Nephron progenitor cell (in vitro differentiated cells): ENCODE measurements at regions not wholly inside any gene's neighbourhood (a gene's known extent, or its start where the extent isn't known, plus 50 kb on each side); places are given as distances from the start of the nearest gene placed in this dataset.
A peak's percentile ranks its signal among the peaks of the same experiment; 100 is the strongest.

Experiments used
- DNase-seq: peaks from one replicate; pipeline ENCODE4 v3.0.0; 2021
- H3K27ac Mint-ChIP-seq: 2 replicates; pipeline ENCODE4 v1.8.0; 2021; ENCODE audit warnings: mild to moderate bottlenecking, moderate library complexity, mixed read lengths
- H3K27me3 Mint-ChIP-seq: 2 replicates; pipeline ENCODE4 v1.8.0; 2021; ENCODE audit warnings: mild to moderate bottlenecking, low read depth, mixed read lengths; ENCODE audit not compliant: poor library complexity
- H3K36me3 Mint-ChIP-seq: 2 replicates; pipeline ENCODE4 v1.8.0; 2021; ENCODE audit warnings: low read depth, mixed read lengths
- H3K4me1 Mint-ChIP-seq: 2 replicates; pipeline ENCODE4 v1.8.0; 2021; ENCODE audit warnings: mixed read lengths
- H3K4me3 Mint-ChIP-seq: 2 replicates; pipeline ENCODE4 v1.8.0; 2021; ENCODE audit warnings: mild to moderate bottlenecking, moderate library complexity, mixed read lengths
- H3K9me3 Mint-ChIP-seq: 2 replicates; pipeline ENCODE4 v1.8.0; 2021; ENCODE audit warnings: mild to moderate bottlenecking, moderate library complexity, mixed read lengths
- CTCF ChIP-seq: fragments of 200-600 bp; sonication (generic); IDR thresholded peaks from 2 replicates; pipeline ENCODE4 v1.5.0; 2021; ENCODE audit warnings: antibody characterized with exemption

DNA sequence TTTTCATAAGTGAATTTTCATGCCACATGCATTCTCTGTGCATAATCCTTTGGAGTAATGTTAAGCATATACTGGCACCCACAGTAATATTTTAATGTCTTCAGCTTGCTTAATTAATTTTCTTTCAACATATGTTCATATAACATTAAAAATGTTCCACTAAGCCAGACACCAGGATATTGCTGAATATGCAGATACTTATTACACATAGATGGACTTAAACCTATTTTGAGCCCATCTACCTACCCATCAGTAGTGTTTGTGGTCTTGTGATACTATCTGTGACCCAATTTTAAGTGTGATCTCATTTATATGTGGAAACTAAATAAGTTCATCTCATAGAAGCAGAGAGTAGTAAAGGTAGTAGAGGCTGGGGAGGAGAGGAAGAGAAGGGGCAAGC lies 379.5 kb upstream of the JAG1 start:
- Mint-ChIP-seq H3K4me3 (peak overlapping the region; percentile 17), H3K27ac (no peak overlapping the region)

DNA sequence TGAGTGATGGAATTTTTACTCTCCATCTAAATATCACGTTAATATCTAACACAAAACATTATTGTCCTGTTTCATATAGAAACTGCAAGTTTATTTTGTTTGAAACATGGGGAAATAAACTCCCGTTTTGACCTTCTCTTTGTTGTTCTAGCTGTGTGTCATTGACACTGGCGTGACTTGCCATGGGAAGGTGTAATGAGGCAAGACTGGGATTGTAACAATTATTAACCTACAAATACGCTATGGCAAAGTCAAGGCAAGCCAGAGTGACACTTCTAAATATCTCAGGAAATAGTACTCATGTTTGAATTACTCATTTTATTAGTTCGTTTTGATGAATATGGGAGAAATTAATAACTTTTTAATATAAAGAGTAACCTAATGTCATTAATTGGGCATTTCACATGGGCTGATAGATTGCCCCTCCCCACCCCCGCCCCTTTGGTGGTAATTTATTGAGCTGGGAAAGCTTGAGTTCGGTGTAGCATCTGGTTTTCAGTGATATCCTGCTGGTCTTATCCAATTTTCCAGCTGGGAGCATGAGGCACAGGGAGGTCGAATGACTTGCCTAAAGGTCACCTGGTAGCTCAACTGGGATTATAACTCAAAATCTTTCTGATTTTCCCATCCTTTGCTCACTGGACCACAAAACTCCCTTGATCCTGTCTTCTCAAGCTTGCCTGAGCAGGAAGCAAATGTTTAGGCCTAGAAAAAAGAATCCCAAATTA lies 380.6 kb upstream of the JAG1 start:
- peak; percentile 17 for DNase-seq
- H3K36me3 Mint-ChIP-seq, result peaks cover 9% of the 10 kb centered on the region

More for the DNA sequence above, 379.5 kb upstream of the JAG1 start:
- H3K36me3 Mint-ChIP-seq, result peaks cover 4% of the 10 kb centered on the region
- TF ChIP-seq CTCF, result no peak
- peaks cover 73% of the 10 kb centered on the region for H3K4me1 Mint-ChIP-seq
- H3K9me3 Mint-ChIP-seq, result peaks cover 4% of the 10 kb centered on the region
- H3K27me3 Mint-ChIP-seq, result no peaks in the 10 kb centered on the region
- DNase-seq, result no peak

GRCh38 chr20:11056414-11056813 lies 382.6 kb upstream of the JAG1 start:
- Mint-ChIP-seq H3K27me3 (no peaks in the 10 kb centered on the region), H3K4me3 (no peak overlapping the region), H3K4me1 (peaks cover 73% of the 10 kb centered on the region)

More for the DNA sequence above, 380.6 kb upstream of the JAG1 start:
- Mint-ChIP-seq H3K9me3 (peaks cover 9% of the 10 kb centered on the region), H3K4me3 (no peak overlapping the region), H3K4me1 (peaks cover 65% of the 10 kb centered on the region), H3K27ac (peak overlapping the region; percentile 81), H3K27me3 (no peaks in the 10 kb centered on the region)
- TF ChIP-seq CTCF, result no peak

GRCh38 chr20:11057624-11058023 lies 383.8 kb upstream of the JAG1 start:
- H3K27me3 Mint-ChIP-seq, result no peaks in the 10 kb centered on the region

More at GRCh38 chr20:11056414-11056813, 382.6 kb upstream of the JAG1 start:
- no peak for TF ChIP-seq CTCF
- H3K27ac Mint-ChIP-seq, result no peak overlapping the region
- H3K36me3 Mint-ChIP-seq, result peaks cover 9% of the 10 kb centered on the region
- no peak for DNase-seq
- H3K9me3 Mint-ChIP-seq, result peaks cover 9% of the 10 kb centered on the region

DNA sequence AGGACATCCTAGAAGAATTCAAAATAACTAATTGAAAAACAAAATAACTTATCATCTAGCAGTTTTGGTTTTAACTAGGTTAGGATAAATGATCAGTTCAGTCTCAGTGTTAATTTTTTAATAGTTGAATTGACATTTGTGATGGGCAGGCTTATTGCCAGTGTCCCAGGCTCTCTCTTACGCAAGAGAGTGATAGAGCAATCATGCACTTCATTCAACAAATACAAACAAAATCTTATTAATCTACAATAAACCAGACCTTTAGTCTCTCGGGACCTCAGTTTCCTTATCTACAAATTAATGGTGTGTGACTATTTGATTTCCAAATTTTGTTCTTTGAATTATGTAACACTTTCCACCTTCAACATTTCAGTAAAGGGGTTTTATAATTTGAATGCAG lies 385.9 kb upstream of the JAG1 start:
- Mint-ChIP-seq H3K36me3 (peaks cover 9% of the 10 kb centered on the region), H3K27me3 (peaks cover 8% of the 10 kb centered on the region), H3K27ac (no peak overlapping the region), H3K9me3 (peaks cover 9% of the 10 kb centered on the region), H3K4me1 (peaks cover 73% of the 10 kb centered on the region), H3K4me3 (no peak overlapping the region)
- DNase-seq, result no peak
- TF ChIP-seq CTCF, result no peak

More at GRCh38 chr20:11057624-11058023, 383.8 kb upstream of the JAG1 start:
- TF ChIP-seq CTCF, result no peak
- Mint-ChIP-seq H3K4me1 (peaks cover 77% of the 10 kb centered on the region), H3K27ac (no peak overlapping the region), H3K36me3 (peaks cover 9% of the 10 kb centered on the region), H3K4me3 (no peak overlapping the region), H3K9me3 (peaks cover 9% of the 10 kb centered on the region)
- DNase-seq, result no peak
